Fibroblast of the aortic adventitia (primary cell): ENCODE measurements at regions not wholly inside any gene's neighbourhood (a gene's known extent, or its start where the extent isn't known, plus 50 kb on each side); places are given as distances from the start of the nearest gene placed in this dataset.

Experiments used
- DNase-seq: peaks from one replicate; pipeline ENCODE4 v3.0.0-alpha.2; 2010; ENCODE audit warnings: low read depth
- H3K4me3 ChIP-seq: 2 replicates; pipeline ENCODE4 v1.5.1; 2011; ENCODE audit warnings: low read depth, mild to moderate bottlenecking, control low read depth, low read length, moderate library complexity
- TF ChIP-seq, protein P1 (sequence below): IDR thresholded peaks from 2 replicates; pipeline ENCODE4 v1.5.1; 2011; ENCODE audit warnings: mild to moderate bottlenecking, low read length, control low read depth, inconsistent platforms; ENCODE audit not compliant: insufficient read depth

DNA sequence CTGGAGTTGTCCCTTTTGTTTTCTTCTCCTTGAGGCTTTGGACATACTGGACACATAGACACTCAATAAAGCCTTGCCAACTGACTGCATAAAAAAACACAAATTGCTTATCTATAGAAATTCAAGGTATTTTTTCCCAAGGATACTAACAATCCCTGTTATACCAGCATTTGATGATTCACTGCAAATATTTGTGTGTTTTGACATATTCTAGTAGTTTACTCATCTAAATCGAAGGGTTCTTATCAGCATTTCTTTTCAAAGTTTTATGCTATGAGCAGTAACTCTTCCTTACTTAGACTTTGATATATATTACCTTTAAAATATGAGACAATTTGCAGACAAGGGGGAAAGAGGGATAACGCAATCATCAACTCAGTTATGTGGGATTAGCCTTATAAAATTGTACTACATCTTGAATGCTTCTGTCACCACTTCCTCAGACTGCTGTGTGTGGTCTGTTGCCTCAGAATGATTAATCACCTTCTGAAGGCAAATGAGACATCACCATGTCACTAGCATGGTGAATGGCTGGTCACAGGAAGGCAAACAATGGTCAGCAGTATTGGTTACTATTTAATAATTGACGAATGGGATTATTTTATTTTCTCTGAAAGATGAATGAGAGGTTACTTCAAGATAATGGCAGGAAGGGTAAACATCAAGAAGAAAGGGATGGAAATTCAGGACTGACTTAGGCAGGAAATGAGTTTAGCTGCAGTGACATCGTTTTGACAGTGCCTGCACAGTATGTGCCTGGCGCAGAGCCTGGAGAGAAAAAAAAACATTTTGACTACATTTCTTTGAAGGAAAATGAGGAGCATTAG lies 544.3 kb upstream of the CNKSR2 start:
- TF ChIP-seq, protein P1, sequence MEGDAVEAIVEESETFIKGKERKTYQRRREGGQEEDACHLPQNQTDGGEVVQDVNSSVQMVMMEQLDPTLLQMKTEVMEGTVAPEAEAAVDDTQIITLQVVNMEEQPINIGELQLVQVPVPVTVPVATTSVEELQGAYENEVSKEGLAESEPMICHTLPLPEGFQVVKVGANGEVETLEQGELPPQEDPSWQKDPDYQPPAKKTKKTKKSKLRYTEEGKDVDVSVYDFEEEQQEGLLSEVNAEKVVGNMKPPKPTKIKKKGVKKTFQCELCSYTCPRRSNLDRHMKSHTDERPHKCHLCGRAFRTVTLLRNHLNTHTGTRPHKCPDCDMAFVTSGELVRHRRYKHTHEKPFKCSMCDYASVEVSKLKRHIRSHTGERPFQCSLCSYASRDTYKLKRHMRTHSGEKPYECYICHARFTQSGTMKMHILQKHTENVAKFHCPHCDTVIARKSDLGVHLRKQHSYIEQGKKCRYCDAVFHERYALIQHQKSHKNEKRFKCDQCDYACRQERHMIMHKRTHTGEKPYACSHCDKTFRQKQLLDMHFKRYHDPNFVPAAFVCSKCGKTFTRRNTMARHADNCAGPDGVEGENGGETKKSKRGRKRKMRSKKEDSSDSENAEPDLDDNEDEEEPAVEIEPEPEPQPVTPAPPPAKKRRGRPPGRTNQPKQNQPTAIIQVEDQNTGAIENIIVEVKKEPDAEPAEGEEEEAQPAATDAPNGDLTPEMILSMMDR = no peak
- DNase-seq = peak; percentile 34
- no peak overlapping the region for H3K4me3 ChIP-seq

DNA sequence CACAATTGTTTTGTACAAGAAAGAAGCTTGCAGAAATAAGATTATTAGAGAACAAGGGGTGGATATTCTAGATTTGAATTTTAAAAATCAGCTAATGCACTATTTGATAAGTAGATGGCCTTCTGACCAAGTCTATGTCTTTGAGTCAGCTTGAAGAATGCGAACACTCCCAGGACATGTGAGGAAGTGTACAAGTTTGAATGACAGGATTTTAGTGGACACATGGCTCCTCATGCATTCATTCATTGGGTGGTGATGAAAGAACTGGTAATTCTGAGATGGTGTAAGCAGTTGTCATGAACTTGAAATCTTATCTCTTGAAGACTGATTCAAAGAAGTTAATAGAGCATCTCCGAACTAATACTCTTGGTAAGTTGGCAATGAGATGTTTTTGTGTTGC lies 548.2 kb upstream of the CNKSR2 start:
- H3K4me3 ChIP-seq = no peak overlapping the region
- TF ChIP-seq, protein P1 = no peak
- peak; percentile 0 for DNase-seq

DNA sequence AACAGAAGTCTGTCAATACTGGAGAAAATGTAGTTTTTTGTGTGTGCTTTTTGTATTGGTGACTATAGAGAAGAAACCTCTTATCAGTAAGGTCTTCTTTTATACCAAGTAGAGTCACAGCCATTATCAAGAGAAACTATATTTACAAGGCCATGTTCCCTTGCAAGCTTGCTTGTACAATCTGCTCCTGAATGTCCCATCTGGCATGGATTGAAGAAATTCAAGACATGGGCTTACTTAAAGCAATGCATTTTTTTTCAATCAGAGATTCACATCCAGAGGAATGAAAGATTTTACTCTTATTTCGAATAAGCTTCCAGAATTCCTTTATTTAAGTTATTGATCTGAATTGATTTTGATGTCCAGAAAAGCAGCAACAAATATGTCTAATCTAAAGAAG lies 537.3 kb upstream of the RPS6KA3 start:
- TF ChIP-seq, protein P1 = no peak

DNA sequence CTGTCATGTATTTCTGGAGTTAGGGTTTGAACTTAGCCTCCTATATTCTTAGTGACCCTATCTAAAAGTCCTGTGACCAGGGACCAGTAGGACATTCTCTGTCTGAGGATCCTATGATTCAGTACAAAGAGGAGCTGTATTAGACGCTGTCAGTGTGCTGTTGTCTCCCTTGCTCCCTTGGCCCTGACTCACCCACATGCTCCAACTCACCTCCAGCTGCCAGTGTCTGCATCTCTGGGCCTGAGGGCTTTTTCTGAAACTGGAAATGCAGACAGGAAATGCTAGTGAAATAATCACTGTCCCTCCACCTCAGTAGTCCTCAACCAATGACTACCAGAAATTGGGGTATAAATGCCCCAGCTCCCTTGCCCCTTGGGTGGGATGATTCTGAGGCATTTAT lies 535.3 kb upstream of the RPS6KA3 start:
- DNase-seq = no peak
- no peak overlapping the region for H3K4me3 ChIP-seq

More for the DNA sequence above, 537.3 kb upstream of the RPS6KA3 start:
- DNase-seq = no peak
- H3K4me3 ChIP-seq = no peak overlapping the region

DNA sequence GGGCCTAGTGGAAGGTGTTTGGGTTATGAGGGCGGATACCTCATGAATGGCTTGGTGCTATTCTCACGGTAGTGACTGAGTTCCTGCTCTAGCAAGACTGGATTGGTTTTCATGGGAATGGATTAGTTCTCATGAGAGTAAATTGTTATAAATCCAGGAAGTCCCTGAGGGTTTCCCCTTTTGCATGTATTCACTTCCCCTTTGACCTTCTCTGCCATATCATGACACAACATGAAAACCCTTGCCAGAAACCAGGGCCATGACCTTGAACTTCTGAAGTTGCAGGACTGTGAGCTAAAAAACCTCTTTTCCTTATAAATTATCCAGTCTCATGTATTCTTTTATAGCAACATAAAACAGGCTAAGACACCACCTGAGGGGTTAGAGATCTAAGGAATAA lies 529.7 kb upstream of the RPS6KA3 start:
- TF ChIP-seq, protein P1 = no peak
- H3K4me3 ChIP-seq = no peak overlapping the region
- DNase-seq = no peak

More for the DNA sequence above, 535.3 kb upstream of the RPS6KA3 start:
- TF ChIP-seq, protein P1 = no peak

DNA sequence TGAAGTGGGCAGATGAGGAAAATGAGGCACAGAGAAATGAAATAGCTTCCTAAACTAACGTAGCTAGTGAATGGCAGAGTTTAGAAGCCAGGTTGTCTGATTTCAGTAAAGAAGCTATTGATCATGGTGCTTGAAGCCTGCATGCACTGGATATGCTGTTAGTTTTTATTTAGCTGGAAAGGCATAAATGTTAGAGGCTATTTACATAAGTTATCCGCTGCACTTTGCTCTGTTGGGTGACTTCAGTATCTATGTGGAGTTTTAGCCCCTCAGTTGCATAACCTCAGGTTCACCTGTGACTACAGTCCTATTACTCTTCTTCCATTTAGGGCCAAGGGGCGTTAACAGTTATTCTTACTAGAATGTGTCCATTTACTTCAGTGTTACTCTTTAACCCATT lies 522.4 kb upstream of the RPS6KA3 start:
- TF ChIP-seq, protein P1 = no peak
- no peak for DNase-seq
- no peak overlapping the region for H3K4me3 ChIP-seq
